BE2C (cell line): ENCODE measurements at regions not wholly inside any gene's neighbourhood (a gene's known extent, or its start where the extent isn't known, plus 50 kb on each side); places are given as distances from the start of the nearest gene placed in this dataset.

Experiments
- DNase-seq: peaks from one replicate; pipeline ENCODE4 v3.0.0-alpha.2; 2020
- H3K27me3 ChIP-seq: fragments of 250-450 bp; sonication (Bioruptor Pico); 2 replicates; pipeline ENCODE4 v1.5.1; 2020; ENCODE audit warnings: mild to moderate bottlenecking
- H3K36me3 ChIP-seq: fragments of 250-450 bp; sonication (Bioruptor Pico); 2 replicates; pipeline ENCODE4 v1.5.1; 2020; ENCODE audit warnings: mild to moderate bottlenecking
- H3K4me1 ChIP-seq: fragments of 250-450 bp; sonication (Bioruptor Pico); 2 replicates; pipeline ENCODE4 v1.5.1; 2020
- H3K4me3 ChIP-seq: 2 replicates; pipeline ENCODE4 v1.5.1; 2011; ENCODE audit warnings: low read depth, low read length
- H3K9me3 ChIP-seq: fragments of 250-450 bp; sonication (Bioruptor Pico); 2 replicates; pipeline ENCODE4 v1.5.1; 2020
- TF ChIP-seq, protein P1 (sequence below): IDR thresholded peaks from 2 replicates; pipeline ENCODE4 v1.5.1; 2012; ENCODE audit warnings: mild to moderate bottlenecking, low read depth, low read length

DNA sequence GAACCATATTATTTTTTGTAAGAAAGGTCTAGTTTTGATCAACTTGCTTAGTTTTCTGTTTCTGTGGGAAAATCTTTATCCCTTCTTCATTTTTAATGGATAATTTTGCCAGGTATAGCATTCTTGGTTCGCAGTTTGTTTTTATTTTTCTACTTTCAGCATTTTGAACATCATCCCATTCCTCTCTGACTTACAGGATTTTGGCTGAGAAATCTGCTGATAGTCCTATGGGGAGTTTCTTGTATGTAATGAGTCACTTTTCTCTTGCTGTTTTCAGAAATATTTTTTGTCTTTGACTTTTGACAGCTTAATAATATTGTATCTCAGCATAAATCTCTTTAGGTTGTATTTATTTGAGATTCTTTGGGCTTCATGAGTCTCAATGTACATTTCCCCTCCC lies 389.1 kb downstream of the PBX1 start:
- no peak for DNase-seq
- Histone ChIP-seq H3K9me3 (no peaks in the 10 kb centered on the region; the same call in 1 of the 2 replicates), H3K27me3 (no peaks in the 10 kb centered on the region), H3K4me1 (no peaks in the 10 kb centered on the region), H3K4me3 (no peak overlapping the region), H3K36me3 (no peaks in the 10 kb centered on the region)
- TF ChIP-seq, protein P1, sequence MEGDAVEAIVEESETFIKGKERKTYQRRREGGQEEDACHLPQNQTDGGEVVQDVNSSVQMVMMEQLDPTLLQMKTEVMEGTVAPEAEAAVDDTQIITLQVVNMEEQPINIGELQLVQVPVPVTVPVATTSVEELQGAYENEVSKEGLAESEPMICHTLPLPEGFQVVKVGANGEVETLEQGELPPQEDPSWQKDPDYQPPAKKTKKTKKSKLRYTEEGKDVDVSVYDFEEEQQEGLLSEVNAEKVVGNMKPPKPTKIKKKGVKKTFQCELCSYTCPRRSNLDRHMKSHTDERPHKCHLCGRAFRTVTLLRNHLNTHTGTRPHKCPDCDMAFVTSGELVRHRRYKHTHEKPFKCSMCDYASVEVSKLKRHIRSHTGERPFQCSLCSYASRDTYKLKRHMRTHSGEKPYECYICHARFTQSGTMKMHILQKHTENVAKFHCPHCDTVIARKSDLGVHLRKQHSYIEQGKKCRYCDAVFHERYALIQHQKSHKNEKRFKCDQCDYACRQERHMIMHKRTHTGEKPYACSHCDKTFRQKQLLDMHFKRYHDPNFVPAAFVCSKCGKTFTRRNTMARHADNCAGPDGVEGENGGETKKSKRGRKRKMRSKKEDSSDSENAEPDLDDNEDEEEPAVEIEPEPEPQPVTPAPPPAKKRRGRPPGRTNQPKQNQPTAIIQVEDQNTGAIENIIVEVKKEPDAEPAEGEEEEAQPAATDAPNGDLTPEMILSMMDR, result no peak

DNA sequence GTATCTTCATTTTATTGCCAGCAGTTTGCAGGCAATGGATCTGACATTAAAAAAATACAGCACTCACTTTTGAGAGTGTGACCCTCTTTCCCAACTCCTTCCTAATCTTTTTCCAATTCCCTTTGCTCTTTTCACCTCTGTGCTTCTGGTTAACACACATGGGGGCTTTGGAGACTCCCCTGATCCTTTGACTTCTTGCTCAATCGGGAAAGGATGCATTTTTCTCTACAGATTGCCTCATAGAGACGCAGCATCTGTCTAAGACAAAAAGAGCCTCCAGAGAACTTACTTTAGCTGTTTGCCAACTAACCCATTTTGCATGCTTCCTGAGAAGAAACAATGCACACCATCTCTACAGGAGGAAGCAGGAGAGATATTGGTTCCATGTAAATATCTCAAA lies 378.3 kb downstream of the PBX1 start:
- TF ChIP-seq, protein P1, result no peak
- Histone ChIP-seq H3K36me3 (no peaks in the 10 kb centered on the region), H3K27me3 (0 out of 2 replicates have a peak, but pooled peaks cover 2% of the 10 kb centered on the region), H3K4me1 (no peaks in the 10 kb centered on the region), H3K4me3 (no peak overlapping the region), H3K9me3 (no peaks in the 10 kb centered on the region)
- DNase-seq, result no peak

DNA sequence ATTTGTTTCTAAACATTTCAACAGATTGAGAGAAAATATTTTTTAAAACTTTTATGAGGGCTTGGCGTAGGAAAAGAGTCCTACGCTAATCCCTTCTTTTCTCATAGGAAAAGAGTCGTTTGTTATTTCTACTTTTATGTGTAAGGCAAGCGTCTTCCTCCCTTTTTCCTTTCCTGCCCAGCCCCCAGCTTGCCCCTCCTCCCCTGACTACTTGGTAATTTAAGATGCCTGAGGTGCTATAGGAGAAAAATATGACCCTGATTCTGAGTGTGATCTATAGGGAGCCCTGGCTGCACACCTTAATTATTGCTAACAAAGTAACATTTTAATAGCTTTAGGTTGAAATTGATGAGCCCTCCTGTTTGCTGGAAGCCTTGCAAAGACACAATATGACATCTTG lies 373.6 kb downstream of the PBX1 start:
- no peaks in the 10 kb centered on the region for H3K9me3 ChIP-seq
- TF ChIP-seq, protein P1, result no peak
- no peaks in the 10 kb centered on the region for H3K36me3 ChIP-seq
- no peak for DNase-seq
- 0 out of 2 replicates have a peak, but pooled peaks cover 2% of the 10 kb centered on the region for H3K27me3 ChIP-seq
- no peaks in the 10 kb centered on the region for H3K4me1 ChIP-seq
- no peak overlapping the region for H3K4me3 ChIP-seq

DNA sequence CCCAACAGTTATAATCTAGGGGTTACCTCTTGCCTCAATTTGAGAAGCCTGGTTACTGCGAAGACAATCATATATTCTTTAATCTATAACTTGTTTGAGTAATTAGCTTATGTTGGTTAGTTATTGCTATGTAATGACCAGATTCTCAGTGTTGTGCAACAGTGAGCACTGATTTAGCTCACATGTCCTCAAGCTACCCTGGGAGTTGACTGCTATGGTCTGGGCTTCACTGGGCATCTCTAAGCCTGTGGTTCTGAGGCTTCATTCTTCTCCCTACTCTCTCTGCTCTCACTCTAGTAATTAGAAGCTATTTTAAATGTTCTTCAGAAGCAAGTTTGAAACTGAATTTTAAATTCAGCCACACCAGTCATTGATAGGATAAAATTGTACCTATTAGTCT lies 371.8 kb downstream of the PBX1 start:
- Histone ChIP-seq H3K27me3 (0 out of 2 replicates have a peak, but pooled peaks cover 2% of the 10 kb centered on the region), H3K9me3 (no peaks in the 10 kb centered on the region), H3K4me3 (no peak overlapping the region), H3K36me3 (no peaks in the 10 kb centered on the region), H3K4me1 (no peaks in the 10 kb centered on the region)
- no peak for DNase-seq
- TF ChIP-seq, protein P1, result no peak

DNA sequence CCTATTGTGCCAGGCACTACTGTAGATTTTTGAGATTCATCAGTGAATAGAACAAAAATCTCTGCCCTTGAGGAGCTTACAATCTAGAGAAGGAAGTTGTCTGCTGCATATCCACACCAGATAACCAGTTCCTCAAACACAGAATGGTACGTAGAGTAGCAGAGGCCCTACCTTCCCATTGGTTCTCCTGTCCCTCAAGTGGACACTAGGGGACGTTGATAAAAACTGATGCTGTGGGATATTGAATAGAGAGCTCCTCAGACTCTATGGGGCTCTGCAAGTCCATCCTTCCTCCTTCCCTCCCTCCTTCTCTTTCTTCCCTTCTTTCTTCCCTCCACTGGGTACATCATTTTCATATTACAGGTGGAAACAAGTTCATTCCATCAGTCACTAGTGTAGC lies 371.3 kb downstream of the PBX1 start:
- no peak overlapping the region for H3K4me3 ChIP-seq
- H3K36me3 ChIP-seq, result no peaks in the 10 kb centered on the region
- DNase-seq, result no peak
- no peaks in the 10 kb centered on the region for H3K9me3 ChIP-seq
- H3K4me1 ChIP-seq, result no peaks in the 10 kb centered on the region
- H3K27me3 ChIP-seq, result 0 out of 2 replicates have a peak, but pooled peaks cover 2% of the 10 kb centered on the region
- TF ChIP-seq, protein P1, result no peak

DNA sequence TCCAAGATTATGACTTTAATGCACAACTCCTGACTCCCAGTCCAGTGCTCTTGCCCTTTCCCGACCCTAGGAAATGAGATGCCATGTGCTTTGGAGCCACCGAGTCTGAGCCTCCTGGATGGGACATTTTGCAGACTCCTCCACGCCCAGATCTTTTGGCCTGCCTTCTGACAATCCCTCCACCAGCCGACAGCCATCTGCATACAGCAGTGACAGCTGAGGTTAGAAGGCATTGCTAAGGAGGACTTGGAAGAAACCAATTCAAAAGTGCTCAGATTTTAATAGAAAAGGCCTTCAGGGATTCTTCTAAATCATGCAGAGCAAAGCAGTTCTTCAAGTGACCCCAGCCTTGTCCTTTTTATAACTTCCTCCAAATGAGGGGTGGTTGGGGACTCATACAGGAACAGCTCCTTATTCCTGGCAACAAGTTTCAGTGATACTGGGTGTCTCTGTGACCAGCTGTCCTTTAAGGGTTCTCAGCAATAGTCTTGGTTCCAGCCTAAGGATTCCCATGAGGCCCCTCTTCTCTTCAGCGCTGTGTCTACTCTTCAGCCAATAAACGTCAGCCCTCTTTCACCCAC lies 369.3 kb downstream of the PBX1 start:
- H3K4me1 ChIP-seq, result no peaks in the 10 kb centered on the region
- H3K4me3 ChIP-seq, result no peak overlapping the region
- H3K27me3 ChIP-seq, result 0 out of 2 replicates have a peak, but pooled peaks cover 2% of the 10 kb centered on the region
- no peak for DNase-seq
- H3K36me3 ChIP-seq, result no peaks in the 10 kb centered on the region
- no peaks in the 10 kb centered on the region for H3K9me3 ChIP-seq
- TF ChIP-seq, protein P1, result no peak
